Mesenchymal stem cell (in vitro differentiated cells and primary cell): ENCODE measurements at regions not wholly inside any gene's neighbourhood (a gene's known extent, or its start where the extent isn't known, plus 50 kb on each side); places are given as distances from the start of the nearest gene placed in this dataset.

Experiments
- DNase-seq: peaks from one replicate; pipeline ENCODE4 v3.0.0-alpha.2; 2013
- H2AFZ ChIP-seq: one replicate; pipeline ENCODE4 v1.6.1; 2013; ENCODE audit warnings: low read depth, mild to moderate bottlenecking, control low read depth, inconsistent platforms, low read length, moderate library complexity
- H2AK5ac ChIP-seq: 2 replicates; pipeline ENCODE4 v1.6.1; 2013; ENCODE audit warnings: low read length, moderate library complexity, mild to moderate bottlenecking, inconsistent platforms; ENCODE audit not compliant: severe bottlenecking
- H2BK120ac ChIP-seq: one replicate; pipeline ENCODE4 v1.6.1; 2013; ENCODE audit warnings: low read depth, mild to moderate bottlenecking, inconsistent platforms, low read length, moderate library complexity
- H2BK12ac ChIP-seq, 2 experiments: one replicate each; pipeline ENCODE4 v1.6.1; 2013; ENCODE audit warnings: inconsistent platforms in 2 of 2, low read length in 2 of 2, mild to moderate bottlenecking in 2 of 2, moderate library complexity in 2 of 2, control low read depth in 1 of 2
- H2BK15ac ChIP-seq: one replicate; pipeline ENCODE4 v1.6.1; 2013; ENCODE audit warnings: mild to moderate bottlenecking, low read depth, inconsistent platforms; ENCODE audit not compliant: poor library complexity, severe bottlenecking
- H2BK5ac ChIP-seq: 2 replicates; pipeline ENCODE4 v1.6.1; 2013; ENCODE audit warnings: low read depth, mild to moderate bottlenecking, low read length, control low read depth, inconsistent platforms; ENCODE audit not compliant: poor library complexity, severe bottlenecking
- H3K14ac ChIP-seq, 2 experiments: one replicate each; pipeline ENCODE4 v1.6.1; 2013; ENCODE audit warnings: inconsistent platforms in 2 of 2, low read length in 2 of 2, control low read depth in 1 of 2, mild to moderate bottlenecking in 1 of 2, moderate library complexity in 1 of 2
- H3K18ac ChIP-seq, 2 experiments: one replicate each; pipeline ENCODE4 v1.6.1; 2013; ENCODE audit warnings: inconsistent platforms in 2 of 2, low read length in 2 of 2, control low read depth in 1 of 2, low read depth in 1 of 2, mild to moderate bottlenecking in 1 of 2
- H3K23ac ChIP-seq, 2 experiments: one replicate each; pipeline ENCODE4 v1.6.1; 2013; ENCODE audit warnings: inconsistent platforms in 2 of 2, low read length in 2 of 2, mild to moderate bottlenecking in 2 of 2, moderate library complexity in 2 of 2, control low read depth in 1 of 2
- H3K27ac ChIP-seq: 2 replicates; pipeline ENCODE4 v1.5.1; 2013; ENCODE audit warnings: mild to moderate bottlenecking, moderate library complexity, low read length, control low read depth, inconsistent platforms; ENCODE audit not compliant: poor library complexity, severe bottlenecking
- H3K27me3 ChIP-seq, 2 experiments: 2 replicates each; pipeline versions ENCODE4 v1.6.1 to v1.7.0; 2013; ENCODE audit warnings: low read length in 2 of 2, mild to moderate bottlenecking in 2 of 2, moderate library complexity in 2 of 2, control low read depth in 1 of 2, inconsistent platforms in 1 of 2; ENCODE audit not compliant: control insufficient read depth in 1 of 2, insufficient read depth in 1 of 2
- H3K36me3 ChIP-seq, 2 experiments: 2 replicates each; pipeline versions ENCODE4 v1.6.1 to v1.7.0; 2013; ENCODE audit warnings: low read length in 2 of 2, control low read depth in 1 of 2, inconsistent platforms in 1 of 2, low read depth in 1 of 2, mild to moderate bottlenecking in 1 of 2; ENCODE audit not compliant: insufficient read depth in 2 of 2, control insufficient read depth in 1 of 2
- H3K4ac ChIP-seq, 2 experiments: one replicate each; pipeline ENCODE4 v1.6.1; 2013; ENCODE audit warnings: inconsistent platforms in 2 of 2, low read length in 2 of 2, mild to moderate bottlenecking in 2 of 2, moderate library complexity in 2 of 2, control low read depth in 1 of 2, low read depth in 1 of 2
- H3K4me1 ChIP-seq: 2 replicates; pipeline ENCODE4 v1.6.1; 2013; ENCODE audit warnings: low read depth, low read length, control low read depth; ENCODE audit not compliant: control insufficient read depth, insufficient read depth
- H3K4me2 ChIP-seq: 2 replicates; pipeline ENCODE4 v1.6.1; 2013; ENCODE audit warnings: low read length, mild to moderate bottlenecking, inconsistent platforms; ENCODE audit not compliant: poor library complexity, severe bottlenecking
- H3K4me3 ChIP-seq, 2 experiments: 2 replicates each; pipeline versions ENCODE4 v1.5.1 to v1.7.0; 2013; ENCODE audit warnings: low read length in 2 of 2, mild to moderate bottlenecking in 2 of 2, control low read depth in 1 of 2, low read depth in 1 of 2; ENCODE audit not compliant: insufficient read depth in 1 of 2
- H3K79me1 ChIP-seq: replicated peaks from 2 replicates; pipeline ENCODE4 v1.6.1; 2013; ENCODE audit warnings: mild to moderate bottlenecking, control low read depth, low read length, inconsistent platforms; ENCODE audit not compliant: poor library complexity, severe bottlenecking
- H3K9ac ChIP-seq: 2 replicates; pipeline ENCODE4 v1.7.0; 2013; ENCODE audit warnings: mild to moderate bottlenecking, low read length, moderate library complexity
- H3K9me3 ChIP-seq: 2 replicates; pipeline ENCODE4 v1.7.0; 2013; ENCODE audit warnings: mild to moderate bottlenecking, low read length; ENCODE audit not compliant: control insufficient read depth
- H4K8ac ChIP-seq: one replicate; pipeline ENCODE4 v1.6.1; 2013; ENCODE audit warnings: inconsistent platforms, mild to moderate bottlenecking, low read length, moderate library complexity
- H4K91ac ChIP-seq: one replicate; pipeline ENCODE4 v1.6.1; 2013; ENCODE audit warnings: mild to moderate bottlenecking, low read length, inconsistent platforms
- WGBS: methylation state at CpG from one replicate; pipeline ENCODE4 v1.1.7; 2013; ENCODE audit warnings: mixed read lengths; 5-methylcytosine and 5-hydroxymethylcytosine counted together

DNA sequence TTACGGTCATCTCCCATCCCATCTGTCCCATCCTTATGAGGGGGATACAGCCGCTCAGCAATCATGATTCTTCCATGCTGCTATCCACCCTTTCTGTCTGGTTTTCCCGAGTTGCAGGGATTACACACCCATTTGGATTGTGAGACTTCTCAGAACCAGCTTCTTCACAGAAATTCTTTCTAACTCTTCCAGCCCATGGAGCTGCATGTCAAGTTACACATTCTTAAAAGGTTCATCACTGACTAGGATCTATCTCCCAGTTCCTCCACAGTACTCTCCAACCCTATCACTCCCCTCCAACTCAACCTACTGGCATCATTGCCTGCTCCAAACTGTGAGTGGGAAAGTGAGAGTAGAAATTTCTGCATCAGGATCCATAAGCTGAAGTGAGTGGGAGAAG, 558.2 kb upstream of the TNP1 start:
- no peak overlapping the region for H2AFZ ChIP-seq
- H3K27ac ChIP-seq, result no peak overlapping the region
- no peaks in the 10 kb centered on the region for H3K79me1 ChIP-seq
- no peak overlapping the region for H3K4me2 ChIP-seq
- H3K18ac ChIP-seq, result no peak overlapping the region
- no peak overlapping the region for H2AK5ac ChIP-seq
- H3K9me3 ChIP-seq, result no peaks in the 10 kb centered on the region
- peak overlapping the region in 1 of 2 experiments; percentile 64 for H3K4me3 ChIP-seq
- H2BK15ac ChIP-seq, result no peak overlapping the region
- H3K4ac ChIP-seq, result no peak overlapping the region
- H4K91ac ChIP-seq, result no peak overlapping the region
- no peak overlapping the region for H2BK120ac ChIP-seq
- 83% methylated on average over 3 of the region's 3 CpGs for WGBS
- no peaks in the 10 kb centered on the region for H3K27me3 ChIP-seq
- H3K36me3 ChIP-seq, result no peaks in the 10 kb centered on the region
- peak; percentile 49 for DNase-seq
- no peak overlapping the region for H2BK12ac ChIP-seq
- H3K14ac ChIP-seq, result no peak overlapping the region
- H4K8ac ChIP-seq, result no peak overlapping the region
- H3K23ac ChIP-seq, result no peak overlapping the region
- H3K4me1 ChIP-seq, result no peaks in the 10 kb centered on the region
- no peak overlapping the region for H2BK5ac ChIP-seq
- peak overlapping the region; percentile 85 for H3K9ac ChIP-seq

DNA sequence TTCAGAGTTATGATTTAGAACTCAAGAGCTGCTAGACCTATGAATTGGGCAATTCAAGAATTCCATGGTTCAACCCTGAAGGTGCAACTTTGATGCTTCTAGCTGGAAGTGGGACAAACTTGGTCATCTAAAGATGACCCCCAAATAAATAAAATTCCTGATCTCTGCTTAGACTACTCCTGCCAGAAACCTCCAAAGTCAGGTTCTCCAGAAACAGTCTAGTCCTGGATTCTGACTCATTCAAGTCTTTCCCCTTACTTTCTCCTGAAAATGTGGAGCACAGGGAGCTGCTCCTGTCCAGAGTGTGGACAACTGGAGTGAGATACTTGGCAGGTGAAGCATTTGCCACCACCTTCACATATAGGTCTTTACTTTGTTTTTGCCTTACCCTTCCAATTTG, 557.7 kb upstream of the TNP1 start:
- H3K4ac ChIP-seq, result no peak overlapping the region
- H2AFZ ChIP-seq, result no peak overlapping the region
- H3K4me1 ChIP-seq, result no peaks in the 10 kb centered on the region
- H2BK12ac ChIP-seq, result no peak overlapping the region
- no peak overlapping the region for H2BK120ac ChIP-seq
- no peak overlapping the region for H3K4me2 ChIP-seq
- H3K27ac ChIP-seq, result no peak overlapping the region
- H3K14ac ChIP-seq, result no peak overlapping the region
- no peak overlapping the region for H3K18ac ChIP-seq
- no peak overlapping the region for H4K91ac ChIP-seq
- no peak for DNase-seq
- H3K23ac ChIP-seq, result no peak overlapping the region
- H2AK5ac ChIP-seq, result no peak overlapping the region
- H2BK5ac ChIP-seq, result no peak overlapping the region
- no peak overlapping the region for H2BK15ac ChIP-seq
- H3K4me3 ChIP-seq, result peak overlapping the region in 1 of 2 experiments; percentile 64
- no peak overlapping the region for H4K8ac ChIP-seq
- no peaks in the 10 kb centered on the region for H3K36me3 ChIP-seq
- H3K9ac ChIP-seq, result peak overlapping the region; percentile 85
- no peaks in the 10 kb centered on the region for H3K27me3 ChIP-seq
- no peaks in the 10 kb centered on the region for H3K9me3 ChIP-seq
- H3K79me1 ChIP-seq, result no peaks in the 10 kb centered on the region

DNA sequence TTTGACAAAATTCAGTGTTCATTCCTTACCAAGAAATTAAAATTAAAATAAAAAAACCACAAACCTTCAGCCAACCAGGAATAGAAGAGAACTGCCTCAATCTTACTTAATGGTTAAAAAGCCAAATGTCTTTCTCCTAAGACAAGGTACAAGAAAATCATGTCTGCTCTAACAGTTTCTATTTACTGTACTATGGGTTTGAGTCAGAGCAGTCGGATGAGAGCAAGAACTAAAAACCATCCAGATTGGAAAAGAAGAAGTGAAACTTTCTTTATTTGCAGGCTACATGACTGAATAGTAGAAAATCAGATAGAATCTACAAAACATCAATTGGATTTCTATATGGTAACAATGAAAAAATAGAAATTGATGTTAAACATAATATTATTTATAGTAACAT, 555.5 kb upstream of the TNP1 start:
- Histone ChIP-seq H3K27ac (no peak overlapping the region), H3K79me1 (no peaks in the 10 kb centered on the region), H3K9ac (peak overlapping the region; percentile 88), H3K4me1 (no peaks in the 10 kb centered on the region), H3K18ac (no peak overlapping the region), H3K14ac (no peak overlapping the region), H3K27me3 (no peaks in the 10 kb centered on the region), H3K4me3 (no peak overlapping the region), H4K8ac (no peak overlapping the region), H4K91ac (no peak overlapping the region), H3K9me3 (no peaks in the 10 kb centered on the region), H2BK15ac (no peak overlapping the region), H3K4ac (no peak overlapping the region), H2AK5ac (no peak overlapping the region), H2AFZ (no peak overlapping the region), H2BK12ac (no peak overlapping the region), H2BK120ac (no peak overlapping the region), H3K4me2 (no peak overlapping the region), H3K23ac (no peak overlapping the region), H2BK5ac (no peak overlapping the region), H3K36me3 (no peaks in the 10 kb centered on the region)
- DNase-seq, result no peak
- WGBS, result no CpG with 5 or more reads among the region's 1 CpG

DNA sequence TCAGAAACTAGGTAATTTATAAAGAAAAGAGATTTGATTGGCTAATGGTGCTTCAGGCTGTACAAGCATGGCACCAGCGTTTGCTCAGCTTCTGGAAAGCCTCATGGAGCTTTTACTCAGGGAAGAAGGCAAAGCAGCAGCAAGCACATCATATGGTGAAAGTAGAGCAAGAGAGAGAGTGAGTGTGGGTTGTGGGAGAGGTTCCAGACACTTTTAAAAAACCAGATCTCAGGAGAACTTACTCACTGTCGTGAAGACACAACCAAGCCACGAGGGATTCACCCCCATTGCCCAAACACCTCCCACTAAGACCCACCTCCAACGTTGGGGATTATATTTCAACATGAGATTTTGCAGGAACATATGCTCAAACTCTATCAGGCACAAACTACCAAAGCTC, 554.6 kb upstream of the TNP1 start:
- no peak overlapping the region for H2BK12ac ChIP-seq
- H4K8ac ChIP-seq, result no peak overlapping the region
- 76% methylated on average over 4 of the region's 4 CpGs for WGBS

More for the DNA sequence above, 554.6 kb upstream of the TNP1 start:
- no peak for DNase-seq
- H2AK5ac ChIP-seq, result no peak overlapping the region
- no peaks in the 10 kb centered on the region for H3K36me3 ChIP-seq
- H2BK15ac ChIP-seq, result no peak overlapping the region
- H3K4me3 ChIP-seq, result no peak overlapping the region
- no peak overlapping the region for H3K18ac ChIP-seq
- H3K79me1 ChIP-seq, result no peaks in the 10 kb centered on the region
- H3K27ac ChIP-seq, result no peak overlapping the region
- no peak overlapping the region for H3K14ac ChIP-seq
- H3K9ac ChIP-seq, result peak overlapping the region; percentile 88
- H3K4ac ChIP-seq, result no peak overlapping the region
- no peaks in the 10 kb centered on the region for H3K27me3 ChIP-seq
- no peaks in the 10 kb centered on the region for H3K4me1 ChIP-seq
- no peaks in the 10 kb centered on the region for H3K9me3 ChIP-seq
- no peak overlapping the region for H2BK5ac ChIP-seq
- no peak overlapping the region for H3K23ac ChIP-seq
- H2AFZ ChIP-seq, result no peak overlapping the region
- H2BK120ac ChIP-seq, result no peak overlapping the region
- no peak overlapping the region for H4K91ac ChIP-seq
- no peak overlapping the region for H3K4me2 ChIP-seq
